GM21360 (cell line): ENCODE measurements at regions not wholly inside any gene's neighbourhood (a gene's known extent, or its start where the extent isn't known, plus 50 kb on each side); places are given as distances from the start of the nearest gene placed in this dataset.

Experiments
- ATAC-seq: cut with Tn5 transposase; IDR thresholded peaks from one replicate; pipeline ENCODE4 v1.9.1; 2021; ENCODE audit warnings: mild to moderate bottlenecking, moderate library complexity; ENCODE audit not compliant: unreplicated experiment

- no peak for ATAC-seq
Measured at GRCh38 chr5:93279296-93279963, 301.6 kb downstream of the NR2F1-AS1 start.

DNA sequence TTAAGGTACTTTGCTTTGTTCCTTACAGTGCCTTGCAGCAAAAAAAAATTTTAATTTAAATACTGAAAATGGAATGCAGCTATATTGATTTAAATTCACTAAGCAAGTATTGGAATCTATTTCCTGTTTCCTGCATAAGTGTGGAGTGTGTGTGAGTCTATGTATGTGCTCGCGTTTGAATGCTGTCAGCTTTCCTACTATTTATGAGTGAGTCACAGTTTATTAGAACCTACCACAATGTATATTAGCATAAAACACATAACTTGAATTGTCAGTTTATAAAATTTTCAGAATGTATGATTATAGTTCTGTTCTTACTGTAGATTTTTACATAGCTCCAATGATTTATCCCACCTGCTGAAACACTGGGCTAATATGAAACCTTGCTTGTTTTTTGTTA lies 302.1 kb downstream of the NR2F1-AS1 start:
- no peak for ATAC-seq

DNA sequence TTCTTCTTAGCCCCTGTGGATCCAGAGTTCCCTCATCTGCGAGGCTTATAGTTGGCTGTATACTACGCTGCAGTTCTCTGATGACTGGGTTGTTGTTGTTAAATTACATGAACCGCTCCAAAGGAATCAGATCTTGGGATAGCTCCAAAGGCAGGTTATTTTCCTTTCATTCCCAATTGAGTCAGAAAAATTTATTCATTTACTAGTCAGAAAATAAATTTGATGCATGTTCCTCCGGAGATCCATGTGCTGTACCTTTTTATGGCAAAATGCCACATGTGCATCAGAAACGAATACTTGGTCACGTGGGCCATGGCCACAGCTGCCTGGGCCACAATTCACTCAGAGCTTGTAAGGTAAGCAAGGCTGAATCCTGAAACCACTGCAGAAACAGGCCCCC lies 304.0 kb downstream of the NR2F1-AS1 start:
- ATAC-seq: no peak

DNA sequence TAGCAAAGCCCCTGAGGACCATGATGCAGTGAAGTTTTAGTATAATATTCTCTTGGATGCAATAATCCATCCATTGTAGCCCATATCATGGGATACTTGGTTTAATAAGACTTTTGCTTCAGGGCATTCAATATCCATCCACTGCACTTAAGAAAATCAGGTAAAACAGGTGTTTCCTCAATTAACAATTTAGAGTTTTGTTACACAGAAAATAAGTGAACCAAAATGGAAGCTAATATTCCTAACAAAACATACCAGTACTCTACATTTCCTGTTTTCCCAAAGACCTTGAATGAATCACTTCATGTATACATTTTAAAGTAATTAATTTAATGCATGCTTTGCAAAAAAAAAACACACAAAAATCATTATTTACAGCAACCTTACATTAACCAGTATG lies 305.6 kb downstream of the NR2F1-AS1 start:
- no peak for ATAC-seq

DNA sequence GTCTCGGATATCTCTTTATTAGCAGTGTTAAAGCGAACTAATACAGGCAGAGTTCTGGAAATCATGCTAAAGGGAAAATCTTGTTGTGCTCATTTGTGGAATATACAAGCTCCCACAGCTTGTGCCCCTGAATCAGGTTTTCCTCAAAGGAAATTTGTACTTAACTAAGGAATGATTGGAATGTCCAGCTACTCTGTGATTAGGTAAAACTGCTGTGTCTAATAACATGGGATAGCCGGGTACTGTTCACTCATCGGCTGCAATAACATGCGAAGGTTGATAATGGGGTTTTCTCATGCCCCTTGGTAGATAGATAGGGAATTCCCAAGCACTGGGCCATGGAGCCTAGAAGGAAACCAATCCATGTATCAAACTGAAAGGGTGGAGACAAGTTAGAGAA lies 306.7 kb downstream of the NR2F1-AS1 start:
- ATAC-seq: no peak

- ATAC-seq: no peak
Measured at GRCh38 chr5:93273176-93273575, 307.8 kb downstream of the NR2F1-AS1 start.

DNA sequence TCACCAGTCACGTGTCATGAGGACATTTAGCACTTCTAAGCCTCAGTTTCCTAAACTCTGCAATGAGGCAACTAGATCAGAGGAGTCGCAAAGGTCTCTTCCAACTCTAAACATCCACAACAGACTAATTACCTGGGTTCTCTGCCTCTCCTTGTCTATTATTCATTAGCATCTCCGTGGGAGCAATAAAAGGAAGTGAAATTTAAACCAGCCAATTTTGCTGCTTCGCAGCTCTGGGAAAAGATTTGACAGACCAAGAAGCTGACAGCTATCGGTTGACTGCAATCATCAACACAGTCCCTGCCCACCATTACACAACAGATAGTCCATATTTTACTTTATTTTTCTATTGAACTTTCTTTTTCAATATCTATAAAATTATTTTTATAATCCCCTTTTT lies 308.9 kb downstream of the NR2F1-AS1 start:
- no peak for ATAC-seq

- no peak for ATAC-seq
Measured at GRCh38 chr5:93267736-93268135, 313.3 kb downstream of the NR2F1-AS1 start.

- ATAC-seq: no peak
Measured at GRCh38 chr5:93267276-93267675, 313.7 kb downstream of the NR2F1-AS1 start.

- no peak for ATAC-seq
Measured at GRCh38 chr5:93257616-93258015, 323.4 kb downstream of the NR2F1-AS1 start.

DNA sequence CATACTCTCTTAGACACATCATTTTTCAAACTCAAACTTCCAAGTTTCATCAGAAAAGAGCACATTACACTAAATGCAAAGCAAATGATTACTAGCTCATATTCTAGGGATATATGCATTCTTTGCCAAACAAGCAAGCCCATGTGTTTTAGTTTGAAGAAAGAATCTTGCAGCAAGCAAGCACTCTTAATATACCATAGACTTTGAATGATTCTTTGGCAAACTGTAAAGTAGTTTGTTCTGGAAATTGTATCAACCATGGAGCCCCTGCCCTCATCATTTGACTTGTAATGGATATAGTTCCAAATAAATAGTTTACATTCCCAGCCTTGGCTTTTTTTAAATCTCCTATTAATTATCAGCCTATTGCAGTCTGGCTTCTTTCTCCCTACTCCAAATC lies 325.2 kb downstream of the NR2F1-AS1 start:
- no peak for ATAC-seq

DNA sequence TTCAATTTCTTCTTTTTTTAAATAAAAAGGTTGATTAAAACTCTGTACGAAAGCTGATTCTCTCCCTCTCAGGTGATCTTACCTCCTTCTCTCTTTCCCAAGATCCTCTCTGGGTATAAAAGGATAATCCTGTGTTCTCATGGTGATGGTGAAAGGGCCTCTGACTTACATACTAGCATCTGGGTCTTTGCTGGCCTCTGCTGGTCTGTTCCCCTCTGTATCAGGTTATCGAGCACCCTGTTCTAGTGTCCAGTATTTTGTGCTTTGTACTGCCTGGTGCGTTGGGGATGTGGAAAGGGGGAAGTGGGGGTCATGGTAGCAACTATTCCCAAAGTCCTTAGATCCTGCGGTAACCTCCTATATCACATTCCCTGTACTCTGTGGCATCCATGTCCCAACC lies 328.9 kb downstream of the NR2F1-AS1 start:
- no peak for ATAC-seq

GRCh38 chr5:93251347-93251746 lies 329.7 kb downstream of the NR2F1-AS1 start:
- no peak for ATAC-seq

- no peak for ATAC-seq
Measured at GRCh38 chr5:93250424-93250823, 330.6 kb downstream of the NR2F1-AS1 start.

GRCh38 chr5:93249651-93250289 lies 331.2 kb downstream of the NR2F1-AS1 start:
- no peak for ATAC-seq

DNA sequence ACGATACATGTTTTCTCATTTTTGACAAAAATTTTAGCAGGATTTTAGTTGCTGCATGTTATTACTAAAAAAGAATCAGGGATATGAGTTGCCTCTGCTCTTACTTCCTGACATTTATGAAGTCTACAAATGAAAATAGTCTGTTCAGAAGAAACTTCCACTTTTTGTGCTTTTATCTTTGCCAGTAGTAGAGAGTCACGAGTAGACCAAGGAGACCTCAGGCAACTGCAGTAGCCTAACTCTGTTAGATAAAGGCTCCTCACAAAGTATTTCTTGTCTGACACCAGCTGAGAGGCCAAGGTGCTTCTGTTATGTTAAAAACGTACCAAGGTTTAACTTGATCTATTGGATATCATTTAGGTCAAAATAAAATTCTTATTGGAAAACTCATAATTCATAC lies 333.9 kb downstream of the NR2F1-AS1 start:
- ATAC-seq: no peak

GRCh38 chr5:93246090-93246855 lies 334.7 kb downstream of the NR2F1-AS1 start:
- ATAC-seq: no peak

- ATAC-seq: no peak
Measured at GRCh38 chr5:93245226-93245625, 335.8 kb downstream of the NR2F1-AS1 start.

GRCh38 chr5:93243481-93243880 lies 337.5 kb downstream of the NR2F1-AS1 start:
- ATAC-seq: no peak

DNA sequence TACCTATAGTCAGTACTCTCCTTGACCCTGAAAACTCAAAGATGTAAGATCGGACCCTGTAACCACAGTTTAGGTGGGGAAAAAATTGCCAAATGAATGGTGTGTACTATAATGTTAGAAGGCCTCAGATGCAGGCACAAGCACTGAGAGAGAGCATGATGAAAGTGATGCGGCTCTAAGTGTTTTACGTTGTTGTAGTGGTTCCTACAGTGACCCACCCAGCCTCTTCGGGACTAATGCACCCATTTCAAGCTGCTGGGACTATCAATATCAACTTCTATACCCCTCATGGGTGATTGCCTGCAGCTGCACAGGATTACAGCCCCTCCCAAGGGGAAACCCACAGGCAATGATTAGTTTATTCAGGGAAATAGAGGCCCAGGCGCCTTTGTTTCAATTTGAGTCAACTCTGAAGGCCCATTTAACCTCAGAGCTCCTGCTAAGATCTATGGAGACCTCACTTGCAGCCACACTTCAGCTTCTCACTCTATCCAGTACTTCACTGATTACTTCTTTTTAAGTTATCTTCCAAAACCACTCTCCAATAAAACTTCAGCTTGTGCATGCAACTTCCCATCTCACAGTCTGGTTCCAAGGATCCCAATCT lies 340.7 kb downstream of the NR2F1-AS1 start:
- ATAC-seq: no peak

DNA sequence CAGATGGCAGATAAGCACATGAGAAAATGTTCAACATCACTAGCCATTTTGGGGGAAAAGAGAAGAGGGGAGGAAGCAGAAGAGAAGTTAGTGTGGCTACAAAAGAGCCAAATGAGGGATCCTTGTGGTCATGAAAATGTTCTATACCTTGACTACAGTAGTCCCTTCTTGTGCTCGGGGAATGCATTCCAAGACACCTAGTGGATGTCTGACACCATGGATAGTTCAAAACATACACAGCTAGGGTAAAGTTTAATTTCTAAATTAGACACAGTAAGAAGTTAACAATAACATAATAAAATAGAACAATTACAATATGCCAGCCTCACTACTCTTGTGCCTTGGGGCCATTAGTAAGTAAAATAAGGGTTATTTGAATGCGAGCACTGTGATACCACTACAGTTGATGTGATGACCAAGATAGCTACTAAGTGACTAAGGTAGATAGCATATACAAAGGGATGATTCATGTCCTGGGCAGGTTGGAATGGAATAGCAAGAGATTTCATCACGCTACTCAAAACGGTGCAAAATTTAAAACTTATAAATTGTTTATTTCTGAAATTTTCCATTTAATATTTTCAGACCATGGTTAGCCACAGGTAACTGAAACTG lies 344.1 kb downstream of the NR2F1-AS1 start:
- no peak for ATAC-seq
